ENCODE measurements at regions not wholly inside any gene's neighbourhood (a gene's known extent, or its start where the extent isn't known, plus 50 kb on each side); places are given as distances from the start of the nearest gene placed in this dataset.

GRCh38 chr15:88986949-88987590 is 73.9 kb upstream of the MFGE8 start:
- H3K4me3 ChIP-seq (ENCODE audit: low read length in 2 of 2) = no peak overlapping the region
- peak overlapping the region; percentile 24 for H2AFZ ChIP-seq (ENCODE audit: low read length)
- H2AK5ac ChIP-seq (ENCODE audit: low read depth, low read length) = peak overlapping the region; percentile 57
- peak overlapping the region; percentile 44 for H4K91ac ChIP-seq (ENCODE audit: low read depth, low read length, poor library complexity)
- no peak for DNase-seq (ENCODE audit: low spot score)
- no peak overlapping the region for H3K4me2 ChIP-seq (ENCODE audit: insufficient read depth, low read length, poor library complexity, severe bottlenecking)
- H3K23ac ChIP-seq (ENCODE audit: low read depth, low read length, poor library complexity) = peak overlapping the region; percentile 90
- peak overlapping the region; percentile 96 for H3K18ac ChIP-seq (ENCODE audit: low read length)
- peaks cover 4 to 14% of the 10 kb centered on the region in 2 donors for H3K4me1 ChIP-seq (ENCODE audit: control insufficient read depth in 2 of 2, insufficient read depth in 1 of 2, low read depth in 1 of 2, low read length in 2 of 2)
- peak overlapping the region; percentile 19 for H3K4ac ChIP-seq (ENCODE audit: low read length)
- no peaks in the 10 kb centered on the region for H3K79me1 ChIP-seq (ENCODE audit: low read depth, low read length)
- WGBS, 2 donors (ENCODE audit: extremely low coverage in 2 of 2, insufficient read length in 2 of 2, insufficient replicate concordance in 1 of 2) = no CpG with 5 or more reads among the region's 11 CpGs
- peak overlapping the region; percentile 98 for H3K14ac ChIP-seq (ENCODE audit: low read length)
- no peaks in the 10 kb centered on the region for H3K9me3 ChIP-seq (replicated peaks in 1 of 2; ENCODE audit: control insufficient read depth in 2 of 2, insufficient read depth in 1 of 2, low read depth in 1 of 2, low read length in 2 of 2)
- H2BK15ac ChIP-seq (ENCODE audit: low read length) = peak overlapping the region; percentile 79
- H2BK120ac ChIP-seq (ENCODE audit: low read depth, low read length) = peak overlapping the region; percentile 75
- H3K36me3 ChIP-seq (replicated peaks in 1 of 2; ENCODE audit: control insufficient read depth in 2 of 2, insufficient read depth in 2 of 2, low read length in 2 of 2) = no peaks in the 10 kb centered on the region
- H4K8ac ChIP-seq (ENCODE audit: low read depth, low read length) = no peak overlapping the region
- no peak overlapping the region for H3K27ac ChIP-seq (replicated peaks; ENCODE audit: low read length)
- peak overlapping the region; percentile 87 for H2BK5ac ChIP-seq (ENCODE audit: low read length)
- no peak overlapping the region for H3K9ac ChIP-seq (ENCODE audit: low read depth, low read length, poor library complexity)
- H3K27me3 ChIP-seq (ENCODE audit: control insufficient read depth in 3 of 3, insufficient read depth in 3 of 3, low read depth in 1 of 3, low read length in 3 of 3) = peaks cover 0 to 17% (median 0%) of the 10 kb centered on the region in 3 experiments
- no peak overlapping the region for H2BK12ac ChIP-seq (ENCODE audit: low read length)

- peak overlapping the region; percentile 79 for H2BK15ac ChIP-seq (ENCODE audit: low read length)
- no peak for DNase-seq (ENCODE audit: low spot score)
- H2BK12ac ChIP-seq (ENCODE audit: low read length) = no peak overlapping the region
- no peaks in the 10 kb centered on the region for H3K9me3 ChIP-seq (replicated peaks in 1 of 2; ENCODE audit: control insufficient read depth in 2 of 2, insufficient read depth in 1 of 2, low read depth in 1 of 2, low read length in 2 of 2)
- H3K4me3 ChIP-seq (ENCODE audit: low read length in 2 of 2) = no peak overlapping the region
- H3K27ac ChIP-seq (replicated peaks; ENCODE audit: low read length) = no peak overlapping the region
- H3K4ac ChIP-seq (ENCODE audit: low read length) = no peak overlapping the region
- H4K8ac ChIP-seq (ENCODE audit: low read depth, low read length) = no peak overlapping the region
- peak overlapping the region; percentile 24 for H2AFZ ChIP-seq (ENCODE audit: low read length)
- H3K23ac ChIP-seq (ENCODE audit: low read depth, low read length, poor library complexity) = peak overlapping the region; percentile 90
- H3K4me1 ChIP-seq (ENCODE audit: control insufficient read depth in 2 of 2, insufficient read depth in 1 of 2, low read depth in 1 of 2, low read length in 2 of 2) = peaks cover 4 to 14% of the 10 kb centered on the region in 2 donors
- peak overlapping the region; percentile 75 for H2BK120ac ChIP-seq (ENCODE audit: low read depth, low read length)
- no peaks in the 10 kb centered on the region for H3K36me3 ChIP-seq (replicated peaks in 1 of 2; ENCODE audit: control insufficient read depth in 2 of 2, insufficient read depth in 2 of 2, low read length in 2 of 2)
- no peaks in the 10 kb centered on the region for H3K79me1 ChIP-seq (ENCODE audit: low read depth, low read length)
- peak overlapping the region; percentile 57 for H2AK5ac ChIP-seq (ENCODE audit: low read depth, low read length)
- no peak overlapping the region for H3K4me2 ChIP-seq (ENCODE audit: insufficient read depth, low read length, poor library complexity, severe bottlenecking)
- H2BK5ac ChIP-seq (ENCODE audit: low read length) = peak overlapping the region; percentile 87
- H3K9ac ChIP-seq (ENCODE audit: low read depth, low read length, poor library complexity) = no peak overlapping the region
- WGBS, 2 donors (ENCODE audit: extremely low coverage in 2 of 2, insufficient read length in 2 of 2, insufficient replicate concordance in 1 of 2) = no CpG with 5 or more reads among the region's 7 CpGs
- peak overlapping the region; percentile 44 for H4K91ac ChIP-seq (ENCODE audit: low read depth, low read length, poor library complexity)
- peaks cover 0 to 19% (median 0%) of the 10 kb centered on the region in 3 experiments for H3K27me3 ChIP-seq (ENCODE audit: control insufficient read depth in 3 of 3, insufficient read depth in 3 of 3, low read depth in 1 of 3, low read length in 3 of 3)
- peak overlapping the region; percentile 98 for H3K14ac ChIP-seq (ENCODE audit: low read length)
- H3K18ac ChIP-seq (ENCODE audit: low read length) = peak overlapping the region; percentile 96
These were observed 74.4 kb upstream of the MFGE8 start for GRCh38 chr15:88987591-88987933.

GRCh38 chr15:88987934-88988671 is 74.9 kb upstream of the MFGE8 start:
- H3K27me3 ChIP-seq (ENCODE audit: control insufficient read depth in 3 of 3, insufficient read depth in 3 of 3, low read depth in 1 of 3, low read length in 3 of 3) = peaks cover 0 to 19% (median 0%) of the 10 kb centered on the region in 3 experiments
- H3K36me3 ChIP-seq (replicated peaks in 1 of 2; ENCODE audit: control insufficient read depth in 2 of 2, insufficient read depth in 2 of 2, low read length in 2 of 2) = no peaks in the 10 kb centered on the region
- H3K14ac ChIP-seq (ENCODE audit: low read length) = no peak overlapping the region
- H2BK5ac ChIP-seq (ENCODE audit: low read length) = peak overlapping the region; percentile 87
- H3K9ac ChIP-seq (ENCODE audit: low read depth, low read length, poor library complexity) = no peak overlapping the region
- no peak overlapping the region for H3K4me3 ChIP-seq (ENCODE audit: low read length in 2 of 2)
- H2BK15ac ChIP-seq (ENCODE audit: low read length) = no peak overlapping the region
- WGBS, 2 donors (ENCODE audit: extremely low coverage in 2 of 2, insufficient read length in 2 of 2, insufficient replicate concordance in 1 of 2) = no CpG with 5 or more reads among the region's 8 CpGs
- H3K18ac ChIP-seq (ENCODE audit: low read length) = peak overlapping the region; percentile 82
- peaks cover 4 to 15% of the 10 kb centered on the region in 2 donors for H3K4me1 ChIP-seq (ENCODE audit: control insufficient read depth in 2 of 2, insufficient read depth in 1 of 2, low read depth in 1 of 2, low read length in 2 of 2)
- H4K91ac ChIP-seq (ENCODE audit: low read depth, low read length, poor library complexity) = no peak overlapping the region
- no peaks in the 10 kb centered on the region for H3K9me3 ChIP-seq (replicated peaks in 1 of 2; ENCODE audit: control insufficient read depth in 2 of 2, insufficient read depth in 1 of 2, low read depth in 1 of 2, low read length in 2 of 2)
- no peak overlapping the region for H4K8ac ChIP-seq (ENCODE audit: low read depth, low read length)
- no peak overlapping the region for H2AK5ac ChIP-seq (ENCODE audit: low read depth, low read length)
- H3K4ac ChIP-seq (ENCODE audit: low read length) = no peak overlapping the region
- no peak for DNase-seq (ENCODE audit: low spot score)
- no peaks in the 10 kb centered on the region for H3K79me1 ChIP-seq (ENCODE audit: low read depth, low read length)
- H3K23ac ChIP-seq (ENCODE audit: low read depth, low read length, poor library complexity) = no peak overlapping the region
- peak overlapping the region; percentile 24 for H2AFZ ChIP-seq (ENCODE audit: low read length)
- no peak overlapping the region for H3K4me2 ChIP-seq (ENCODE audit: insufficient read depth, low read length, poor library complexity, severe bottlenecking)
- peak overlapping the region; percentile 75 for H2BK120ac ChIP-seq (ENCODE audit: low read depth, low read length)
- H3K27ac ChIP-seq (replicated peaks; ENCODE audit: low read length) = no peak overlapping the region
- H2BK12ac ChIP-seq (ENCODE audit: low read length) = no peak overlapping the region

GRCh38 chr15:88989578-88989977 is 76.4 kb upstream of the MFGE8 start:
- no peak overlapping the region for H3K23ac ChIP-seq (ENCODE audit: low read depth, low read length, poor library complexity)
- H3K27ac ChIP-seq (replicated peaks; ENCODE audit: low read length) = no peak overlapping the region
- WGBS, 2 donors (ENCODE audit: extremely low coverage in 2 of 2, insufficient read length in 2 of 2, insufficient replicate concordance in 1 of 2) = no CpG with 5 or more reads among the region's 5 CpGs
- H3K4me3 ChIP-seq (ENCODE audit: low read length in 2 of 2) = no peak overlapping the region
- H3K18ac ChIP-seq (ENCODE audit: low read length) = no peak overlapping the region
- H3K79me1 ChIP-seq (ENCODE audit: low read depth, low read length) = no peaks in the 10 kb centered on the region
- H3K27me3 ChIP-seq (ENCODE audit: control insufficient read depth in 3 of 3, insufficient read depth in 3 of 3, low read depth in 1 of 3, low read length in 3 of 3) = peaks cover 0 to 19% (median 0%) of the 10 kb centered on the region in 3 experiments
- no peak overlapping the region for H4K8ac ChIP-seq (ENCODE audit: low read depth, low read length)
- H3K9me3 ChIP-seq (replicated peaks in 1 of 2; ENCODE audit: control insufficient read depth in 2 of 2, insufficient read depth in 1 of 2, low read depth in 1 of 2, low read length in 2 of 2) = no peaks in the 10 kb centered on the region
- H3K14ac ChIP-seq (ENCODE audit: low read length) = no peak overlapping the region
- H3K4ac ChIP-seq (ENCODE audit: low read length) = no peak overlapping the region
- no peak overlapping the region for H2BK15ac ChIP-seq (ENCODE audit: low read length)
- no peak overlapping the region for H2BK120ac ChIP-seq (ENCODE audit: low read depth, low read length)
- peaks cover 4 to 19% of the 10 kb centered on the region in 2 donors for H3K4me1 ChIP-seq (ENCODE audit: control insufficient read depth in 2 of 2, insufficient read depth in 1 of 2, low read depth in 1 of 2, low read length in 2 of 2)
- DNase-seq (ENCODE audit: low spot score) = no peak
- no peaks in the 10 kb centered on the region for H3K36me3 ChIP-seq (replicated peaks in 1 of 2; ENCODE audit: control insufficient read depth in 2 of 2, insufficient read depth in 2 of 2, low read length in 2 of 2)
- no peak overlapping the region for H2BK12ac ChIP-seq (ENCODE audit: low read length)
- no peak overlapping the region for H3K9ac ChIP-seq (ENCODE audit: low read depth, low read length, poor library complexity)
- no peak overlapping the region for H3K4me2 ChIP-seq (ENCODE audit: insufficient read depth, low read length, poor library complexity, severe bottlenecking)
- H2BK5ac ChIP-seq (ENCODE audit: low read length) = no peak overlapping the region
- H2AFZ ChIP-seq (ENCODE audit: low read length) = no peak overlapping the region
- H2AK5ac ChIP-seq (ENCODE audit: low read depth, low read length) = no peak overlapping the region
- H4K91ac ChIP-seq (ENCODE audit: low read depth, low read length, poor library complexity) = no peak overlapping the region
